PFSK-1 (cell line): ENCODE measurements at regions not wholly inside any gene's neighbourhood (a gene's known extent, or its start where the extent isn't known, plus 50 kb on each side); places are given as distances from the start of the nearest gene placed in this dataset.

Source experiments
- FOXP2 ChIP-seq: optimal IDR thresholded peaks from 2 replicates; pipeline ENCODE3; 2011; ENCODE audit warnings: borderline replicate concordance, control low read depth, inconsistent platforms; ENCODE audit not compliant: insufficient read depth; ENCODE audit errors: extremely low read length, extremely low read depth
- POLR2AphosphoS5 ChIP-seq: IDR thresholded peaks from 2 replicates; pipeline ENCODE4 v1.6.1; 2012; ENCODE audit warnings: low read depth, mild to moderate bottlenecking, control low read depth, low read length, moderate library complexity
- SIN3A ChIP-seq: IDR thresholded peaks from 2 replicates; pipeline ENCODE4 v1.6.1; 2012; ENCODE audit warnings: mild to moderate bottlenecking, low read length, moderate library complexity, borderline replicate concordance; ENCODE audit not compliant: insufficient read depth
- TAF1 ChIP-seq: IDR thresholded peaks from 2 replicates; pipeline ENCODE4 v1.6.1; 2012; ENCODE audit warnings: low read length, control low read depth, borderline replicate concordance; ENCODE audit not compliant: insufficient read depth
- TF ChIP-seq, protein P1 (sequence below), 2 experiments: IDR thresholded peaks; 2 replicates each; pipeline versions ENCODE4 v1.6.1 to v1.8.0; 2011 to 2012; ENCODE audit warnings: low read depth in 2 of 2, low read length in 2 of 2, control low read depth in 1 of 2, inconsistent platforms in 1 of 2, mild to moderate bottlenecking in 1 of 2, moderate library complexity in 1 of 2; ENCODE audit not compliant: insufficient read depth in 1 of 2

DNA sequence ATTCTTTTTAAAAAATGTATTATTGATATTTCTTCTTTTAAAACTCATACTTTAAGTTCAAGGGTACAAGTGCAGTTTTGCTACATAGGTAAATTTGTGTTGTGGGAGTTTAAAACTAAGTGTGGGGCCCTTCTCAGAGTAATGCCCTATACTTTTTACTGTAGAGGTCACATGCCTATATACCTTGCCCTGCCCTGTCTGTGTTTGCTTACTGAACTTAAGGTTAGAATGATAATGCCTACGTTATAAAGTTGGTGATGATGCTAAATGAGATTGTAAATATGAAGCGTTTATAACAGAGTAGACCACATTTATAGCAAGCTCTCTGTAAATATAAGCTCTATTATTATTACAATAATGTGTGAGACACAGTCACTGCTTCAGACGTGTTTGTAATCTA is 261.9 kb downstream of the RASSF9 start:
- no peak for TF ChIP-seq SIN3A
- TF ChIP-seq POLR2AphosphoS5 = no peak
- TF ChIP-seq, protein P1, sequence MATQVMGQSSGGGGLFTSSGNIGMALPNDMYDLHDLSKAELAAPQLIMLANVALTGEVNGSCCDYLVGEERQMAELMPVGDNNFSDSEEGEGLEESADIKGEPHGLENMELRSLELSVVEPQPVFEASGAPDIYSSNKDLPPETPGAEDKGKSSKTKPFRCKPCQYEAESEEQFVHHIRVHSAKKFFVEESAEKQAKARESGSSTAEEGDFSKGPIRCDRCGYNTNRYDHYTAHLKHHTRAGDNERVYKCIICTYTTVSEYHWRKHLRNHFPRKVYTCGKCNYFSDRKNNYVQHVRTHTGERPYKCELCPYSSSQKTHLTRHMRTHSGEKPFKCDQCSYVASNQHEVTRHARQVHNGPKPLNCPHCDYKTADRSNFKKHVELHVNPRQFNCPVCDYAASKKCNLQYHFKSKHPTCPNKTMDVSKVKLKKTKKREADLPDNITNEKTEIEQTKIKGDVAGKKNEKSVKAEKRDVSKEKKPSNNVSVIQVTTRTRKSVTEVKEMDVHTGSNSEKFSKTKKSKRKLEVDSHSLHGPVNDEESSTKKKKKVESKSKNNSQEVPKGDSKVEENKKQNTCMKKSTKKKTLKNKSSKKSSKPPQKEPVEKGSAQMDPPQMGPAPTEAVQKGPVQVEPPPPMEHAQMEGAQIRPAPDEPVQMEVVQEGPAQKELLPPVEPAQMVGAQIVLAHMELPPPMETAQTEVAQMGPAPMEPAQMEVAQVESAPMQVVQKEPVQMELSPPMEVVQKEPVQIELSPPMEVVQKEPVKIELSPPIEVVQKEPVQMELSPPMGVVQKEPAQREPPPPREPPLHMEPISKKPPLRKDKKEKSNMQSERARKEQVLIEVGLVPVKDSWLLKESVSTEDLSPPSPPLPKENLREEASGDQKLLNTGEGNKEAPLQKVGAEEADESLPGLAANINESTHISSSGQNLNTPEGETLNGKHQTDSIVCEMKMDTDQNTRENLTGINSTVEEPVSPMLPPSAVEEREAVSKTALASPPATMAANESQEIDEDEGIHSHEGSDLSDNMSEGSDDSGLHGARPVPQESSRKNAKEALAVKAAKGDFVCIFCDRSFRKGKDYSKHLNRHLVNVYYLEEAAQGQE (IDR thresholded peaks at IDR 0.05; ENCODE audit: insufficient read depth in 1 of 2, low read depth in 2 of 2, low read length in 2 of 2) = no peak
- no peak for TF ChIP-seq TAF1
- no peak for TF ChIP-seq FOXP2
